Natural killer cell (primary cell): ENCODE measurements at regions not wholly inside any gene's neighbourhood (a gene's known extent, or its start where the extent isn't known, plus 50 kb on each side); places are given as distances from the start of the nearest gene placed in this dataset.

Source experiments
- ATAC-seq, 3 donors: fragments of 150-1000 bp in 2 of 3; fragments of 200-7000 bp in 1 of 3; cut with Tn5 transposase; 1 replicate in 1 of 3; 2 replicates in 2 of 3; pipeline ENCODE4 v1.10.0; 2021; ENCODE audit warnings: mild to moderate bottlenecking in 2 of 3, moderate library complexity in 2 of 3
- DNase-seq, 2 donors: peaks; one replicate each; pipeline versions ENCODE4 v3.0.0 to v3.0.0-alpha.2; 2013 to 2021; ENCODE audit warnings: mixed read lengths in 1 of 2
- H3K27ac ChIP-seq: one replicate; pipeline ENCODE4 v1.5.1; 2013; ENCODE audit warnings: mild to moderate bottlenecking, low read length
- H3K27me3 ChIP-seq: one replicate; pipeline ENCODE4 v1.6.1; 2013; ENCODE audit warnings: low read length; ENCODE audit not compliant: control insufficient read depth, insufficient read depth
- H3K36me3 ChIP-seq: one replicate; pipeline ENCODE4 v1.6.1; 2013; ENCODE audit warnings: low read length; ENCODE audit not compliant: control insufficient read depth, insufficient read depth
- H3K4me1 ChIP-seq: one replicate; pipeline ENCODE4 v1.6.1; 2013; ENCODE audit warnings: low read length; ENCODE audit not compliant: control insufficient read depth, insufficient read depth
- H3K4me3 ChIP-seq: one replicate; pipeline ENCODE4 v1.5.1; 2013; ENCODE audit warnings: low read length
- H3K9me3 ChIP-seq: one replicate; pipeline ENCODE4 v1.6.1; 2013; ENCODE audit warnings: low read length; ENCODE audit not compliant: control insufficient read depth, insufficient read depth
- H3K27ac Mint-ChIP-seq, 2 donors: one replicate each; pipeline ENCODE4 v1.8.0; 2022; ENCODE audit warnings: mild to moderate bottlenecking in 2 of 2, mixed read lengths in 2 of 2, moderate library complexity in 1 of 2
- H3K27me3 Mint-ChIP-seq, 2 donors: one replicate each; pipeline ENCODE4 v1.8.0; 2022; ENCODE audit warnings: low read depth in 2 of 2, mixed read lengths in 2 of 2
- H3K36me3 Mint-ChIP-seq: one replicate; pipeline ENCODE4 v1.8.0; 2022; ENCODE audit warnings: mixed read lengths
- H3K4me1 Mint-ChIP-seq, 2 donors: one replicate each; pipeline ENCODE4 v1.8.0; 2022; ENCODE audit warnings: mixed read lengths in 2 of 2
- H3K4me3 Mint-ChIP-seq: one replicate; pipeline ENCODE4 v1.8.0; 2022; ENCODE audit warnings: mild to moderate bottlenecking, moderate library complexity, mixed read lengths
- H3K9me3 Mint-ChIP-seq, 2 donors: one replicate each; pipeline ENCODE4 v1.8.0; 2022; ENCODE audit warnings: mixed read lengths in 2 of 2
- WGBS: methylation state at CpG from one replicate; pipeline ENCODE4 v1.1.7; 2013; ENCODE audit warnings: missing lambda C conversion rate; ENCODE audit not compliant: insufficient coverage; 5-methylcytosine and 5-hydroxymethylcytosine counted together
- intact Hi-C: fragments of 100-400 bp; cut with micrococcal nuclease; formaldehyde crosslinking; loops from one replicate; pipeline ENCODE4 v1.14.2; 2022
- TF ChIP-seq, protein P1 (sequence below): fragments of 200-600 bp; IDR thresholded peaks from one replicate; pipeline ENCODE4 v1.8.0; 2022; ENCODE audit warnings: antibody characterized with exemption

DNA sequence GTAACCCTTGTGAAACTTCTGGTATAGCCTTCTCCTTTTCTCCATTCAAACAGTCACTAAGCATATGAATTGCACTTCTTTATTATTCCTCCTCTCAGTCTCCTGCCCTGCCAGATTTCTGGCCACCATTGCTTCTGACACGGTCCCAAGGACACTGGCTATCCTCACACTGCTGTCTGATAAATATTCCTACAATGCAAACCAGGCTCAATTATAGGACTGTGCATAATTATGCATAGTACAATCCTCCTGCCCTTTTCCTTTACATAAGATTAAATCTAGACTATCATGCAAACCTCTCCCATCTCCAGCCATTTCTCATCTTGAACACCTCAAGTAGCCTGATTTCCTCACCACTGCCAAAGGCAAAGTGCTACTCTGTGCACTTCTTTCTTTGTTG is 704.3 kb upstream of the ADAMTS5 start:
- DNase-seq (no peak), ATAC-seq (no peak)
- no peak overlapping the region for H3K27ac ChIP-seq
- no peaks in the 10 kb centered on the region for H3K27me3 ChIP-seq
- no peaks in the 10 kb centered on the region for H3K36me3 Mint-ChIP-seq
- no peak overlapping the region for H3K27ac Mint-ChIP-seq
- intact Hi-C loops: no loop called here
- WGBS: 50% methylated on average over 1 of the region's 1 CpG
- peaks cover 0 to 4% of the 10 kb centered on the region in 2 donors for H3K9me3 Mint-ChIP-seq
- no peaks in the 10 kb centered on the region for H3K4me1 ChIP-seq
- H3K9me3 ChIP-seq: no peaks in the 10 kb centered on the region
- TF ChIP-seq, protein P1, sequence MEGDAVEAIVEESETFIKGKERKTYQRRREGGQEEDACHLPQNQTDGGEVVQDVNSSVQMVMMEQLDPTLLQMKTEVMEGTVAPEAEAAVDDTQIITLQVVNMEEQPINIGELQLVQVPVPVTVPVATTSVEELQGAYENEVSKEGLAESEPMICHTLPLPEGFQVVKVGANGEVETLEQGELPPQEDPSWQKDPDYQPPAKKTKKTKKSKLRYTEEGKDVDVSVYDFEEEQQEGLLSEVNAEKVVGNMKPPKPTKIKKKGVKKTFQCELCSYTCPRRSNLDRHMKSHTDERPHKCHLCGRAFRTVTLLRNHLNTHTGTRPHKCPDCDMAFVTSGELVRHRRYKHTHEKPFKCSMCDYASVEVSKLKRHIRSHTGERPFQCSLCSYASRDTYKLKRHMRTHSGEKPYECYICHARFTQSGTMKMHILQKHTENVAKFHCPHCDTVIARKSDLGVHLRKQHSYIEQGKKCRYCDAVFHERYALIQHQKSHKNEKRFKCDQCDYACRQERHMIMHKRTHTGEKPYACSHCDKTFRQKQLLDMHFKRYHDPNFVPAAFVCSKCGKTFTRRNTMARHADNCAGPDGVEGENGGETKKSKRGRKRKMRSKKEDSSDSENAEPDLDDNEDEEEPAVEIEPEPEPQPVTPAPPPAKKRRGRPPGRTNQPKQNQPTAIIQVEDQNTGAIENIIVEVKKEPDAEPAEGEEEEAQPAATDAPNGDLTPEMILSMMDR: no peak
- H3K27me3 Mint-ChIP-seq: no peaks in the 10 kb centered on the region
- H3K4me3 ChIP-seq: no peak overlapping the region
- no peaks in the 10 kb centered on the region for H3K4me1 Mint-ChIP-seq
- H3K4me3 Mint-ChIP-seq: no peak overlapping the region
- H3K36me3 ChIP-seq: no peaks in the 10 kb centered on the region

DNA sequence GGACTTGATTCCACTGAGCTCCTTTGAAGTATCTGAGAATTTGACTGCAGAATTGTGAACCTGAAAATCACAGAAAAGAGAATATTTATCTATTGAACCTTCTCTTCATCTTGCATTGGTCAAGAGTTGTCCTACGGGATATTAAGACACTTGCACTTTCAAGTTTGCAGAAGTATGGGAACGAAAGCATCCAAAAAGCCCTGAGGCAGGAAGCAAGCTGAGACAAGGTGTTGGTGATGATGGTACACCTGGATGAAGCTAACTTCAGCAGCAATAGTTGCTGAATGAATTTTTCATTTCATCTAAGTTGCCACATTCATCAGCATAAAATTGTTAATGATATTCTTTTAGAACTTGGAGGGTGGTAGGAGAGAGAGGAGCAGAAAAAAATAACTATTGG is 686.6 kb upstream of the ADAMTS5 start:
- H3K9me3 ChIP-seq: no peaks in the 10 kb centered on the region
- ATAC-seq: no peak
- Mint-ChIP-seq H3K27me3 (no peaks in the 10 kb centered on the region), H3K4me3 (no peak overlapping the region), H3K9me3 (peaks cover 0 to 8% of the 10 kb centered on the region in 2 donors), H3K4me1 (no peaks in the 10 kb centered on the region), H3K36me3 (no peaks in the 10 kb centered on the region), H3K27ac (no peak overlapping the region)
- TF ChIP-seq, protein P1: no peak
- intact Hi-C loops: no loop called here
- H3K4me3 ChIP-seq: no peak overlapping the region
- no peaks in the 10 kb centered on the region for H3K4me1 ChIP-seq
- no peak for DNase-seq
- H3K36me3 ChIP-seq: no peaks in the 10 kb centered on the region
- H3K27me3 ChIP-seq: no peaks in the 10 kb centered on the region
- no peak overlapping the region for H3K27ac ChIP-seq
- WGBS: 93% methylated on average over 2 of the region's 2 CpGs

DNA sequence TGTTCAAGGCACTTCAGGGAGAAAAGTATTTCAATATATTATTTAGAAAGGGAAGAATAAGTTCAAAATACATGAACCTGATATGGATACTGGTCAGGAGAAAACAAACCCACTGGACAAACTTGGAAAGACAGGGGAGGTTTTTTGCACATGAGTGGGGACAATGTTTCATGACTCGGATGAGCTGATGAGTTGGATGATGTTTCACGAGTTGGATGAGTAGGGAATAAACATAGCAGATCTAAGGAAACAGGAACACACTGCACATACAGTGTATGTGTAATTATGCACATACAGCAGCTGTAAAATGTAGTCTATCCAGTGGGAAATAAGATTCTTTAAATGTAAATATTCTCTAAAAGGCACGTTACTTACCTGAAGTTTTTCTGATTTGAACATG is 682.9 kb upstream of the ADAMTS5 start:
- 88% methylated on average over 2 of the region's 3 CpGs for WGBS
- ATAC-seq (no peak), DNase-seq (no peak)
- no peaks in the 10 kb centered on the region for H3K27me3 ChIP-seq
- TF ChIP-seq, protein P1: no peak
- H3K4me1 ChIP-seq: no peaks in the 10 kb centered on the region
- no peak overlapping the region for H3K4me3 ChIP-seq
- H3K36me3 ChIP-seq: no peaks in the 10 kb centered on the region
- H3K27ac ChIP-seq: no peak overlapping the region
- no peaks in the 10 kb centered on the region for H3K9me3 ChIP-seq
- H3K4me3 Mint-ChIP-seq: no peak overlapping the region
- no peaks in the 10 kb centered on the region for H3K36me3 Mint-ChIP-seq
- intact Hi-C loops: no loop called here
- H3K27me3 Mint-ChIP-seq: no peaks in the 10 kb centered on the region
- H3K27ac Mint-ChIP-seq: no peak overlapping the region
- H3K4me1 Mint-ChIP-seq: no peaks in the 10 kb centered on the region
- peaks cover 0 to 8% of the 10 kb centered on the region in 2 donors for H3K9me3 Mint-ChIP-seq

DNA sequence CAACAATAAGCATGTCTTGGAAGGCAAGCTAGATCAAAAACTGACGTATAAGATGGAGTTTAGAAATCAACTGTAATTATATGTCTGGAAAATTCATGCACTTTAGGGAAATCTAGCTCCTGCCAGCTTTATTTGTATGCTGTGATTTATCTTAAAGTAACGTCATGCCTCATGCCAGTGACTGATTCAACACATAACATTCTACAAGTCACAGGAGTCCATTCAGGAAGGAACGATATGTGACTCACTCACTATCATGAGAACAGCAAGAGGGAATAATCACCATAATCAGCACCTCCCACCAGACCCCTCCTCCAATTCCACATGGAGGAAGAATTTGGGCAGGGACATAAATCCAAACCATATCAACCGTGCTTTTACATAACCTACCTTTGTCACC is 682.4 kb upstream of the ADAMTS5 start:
- DNase-seq (no peak), ATAC-seq (no peak)
- Mint-ChIP-seq H3K9me3 (peaks cover 0 to 8% of the 10 kb centered on the region in 2 donors), H3K27ac (no peak overlapping the region), H3K4me3 (no peak overlapping the region), H3K27me3 (no peaks in the 10 kb centered on the region), H3K4me1 (no peaks in the 10 kb centered on the region), H3K36me3 (no peaks in the 10 kb centered on the region)
- Histone ChIP-seq H3K9me3 (no peaks in the 10 kb centered on the region), H3K4me3 (no peak overlapping the region), H3K4me1 (no peaks in the 10 kb centered on the region), H3K27ac (no peak overlapping the region), H3K27me3 (no peaks in the 10 kb centered on the region), H3K36me3 (no peaks in the 10 kb centered on the region)
- intact Hi-C loops: no loop called here
- 76% methylated on average over 4 of the region's 4 CpGs for WGBS
- TF ChIP-seq, protein P1: no peak
